MM.1S (cell line): ENCODE measurements at regions not wholly inside any gene's neighbourhood (a gene's known extent, or its start where the extent isn't known, plus 50 kb on each side); places are given as distances from the start of the nearest gene placed in this dataset.

Experiments
- DNase-seq: peaks from one replicate; pipeline ENCODE4 v3.0.0-alpha.2; 2015
- H2AFZ ChIP-seq: fragments of 300-600 bp; sonication (generic); 2 replicates; pipeline ENCODE4 v1.6.0; 2016; ENCODE audit warnings: antibody characterized with exemption, low read length
- H3F3A ChIP-seq: fragments of 300-600 bp; sonication (generic); 2 replicates; pipeline ENCODE4 v1.6.1; 2016; ENCODE audit warnings: mild to moderate bottlenecking, antibody characterized with exemption, low read length, moderate library complexity, mixed read lengths; ENCODE audit not compliant: insufficient read depth
- H3K27ac ChIP-seq: fragments of 300-600 bp; sonication (generic); 2 replicates; pipeline ENCODE4 v1.5.1; 2016; ENCODE audit warnings: mild to moderate bottlenecking, low read length
- H3K27me3 ChIP-seq: fragments of 300-600 bp; sonication (generic); replicated peaks from 2 replicates; pipeline ENCODE4 v1.6.0; 2016; ENCODE audit warnings: low read length; ENCODE audit not compliant: insufficient read depth
- H3K36me3 ChIP-seq: fragments of 300-600 bp; sonication (generic); replicated peaks from 2 replicates; pipeline ENCODE4 v1.6.1; 2016; ENCODE audit warnings: mild to moderate bottlenecking, low read length, mixed read lengths; ENCODE audit not compliant: insufficient read depth
- H3K4me1 ChIP-seq: fragments of 300-600 bp; sonication (generic); 2 replicates; pipeline ENCODE4 v1.6.1; 2016; ENCODE audit warnings: low read length, mixed read lengths
- H3K4me2 ChIP-seq: fragments of 300-600 bp; sonication (generic); 2 replicates; pipeline ENCODE4 v1.6.0; 2016; ENCODE audit warnings: low read depth, low read length
- H3K4me3 ChIP-seq: fragments of 300-600 bp; sonication (generic); 2 replicates; pipeline ENCODE4 v1.5.1; 2016; ENCODE audit warnings: low read length, mixed read lengths
- H3K79me2 ChIP-seq: fragments of 300-600 bp; sonication (generic); 2 replicates; pipeline ENCODE4 v1.6.1; 2016; ENCODE audit warnings: mixed run types, low read length, mixed read lengths
- H3K9ac ChIP-seq: fragments of 300-600 bp; sonication (generic); 2 replicates; pipeline ENCODE4 v1.6.1; 2016; ENCODE audit warnings: low read length, mixed read lengths
- H3K9me2 ChIP-seq: fragments of 300-600 bp; sonication (generic); replicated peaks from 2 replicates; pipeline ENCODE4 v1.6.1; 2016; ENCODE audit warnings: mild to moderate bottlenecking, low read length, mixed read lengths; ENCODE audit not compliant: insufficient read depth
- H3K9me3 ChIP-seq: fragments of 300-600 bp; sonication (generic); replicated peaks from 2 replicates; pipeline ENCODE4 v1.6.1; 2016; ENCODE audit warnings: mild to moderate bottlenecking, low read length, mixed read lengths; ENCODE audit not compliant: insufficient read depth
- H4K20me1 ChIP-seq: fragments of 300-600 bp; sonication (generic); 2 replicates; pipeline ENCODE4 v1.6.1; 2016; ENCODE audit warnings: mild to moderate bottlenecking, low read length, moderate library complexity, mixed read lengths; ENCODE audit not compliant: insufficient read depth
- CTCF ChIP-seq: fragments of 300-600 bp; sonication (generic); IDR thresholded peaks from 2 replicates; pipeline ENCODE4 v1.5.1; 2016; ENCODE audit warnings: antibody characterized with exemption, low read length, mixed read lengths
- EZH2 ChIP-seq: fragments of 300-600 bp; sonication (generic); optimal IDR thresholded peaks from 2 replicates; pipeline ENCODE3; 2017; ENCODE audit warnings: low read depth, mild to moderate bottlenecking, antibody characterized with exemption, low read length, mixed read lengths
- EZH2phosphoT487 ChIP-seq: fragments of 300-600 bp; sonication (generic); IDR thresholded peaks from 2 replicates; pipeline ENCODE4 v1.6.1; 2018; ENCODE audit warnings: antibody characterized with exemption, low read length

- no peaks in the 10 kb centered on the region for H3K79me2 ChIP-seq
- no peak for TF ChIP-seq CTCF
- TF ChIP-seq EZH2, result no peak
- no peak for TF ChIP-seq EZH2phosphoT487
- H3K9me3 ChIP-seq, result no peaks in the 10 kb centered on the region
- DNase-seq, result no peak
- no peaks in the 10 kb centered on the region for H3K9me2 ChIP-seq
- no peaks in the 10 kb centered on the region for H3K27me3 ChIP-seq
- H3K4me2 ChIP-seq, result no peak overlapping the region
- no peak overlapping the region for H3K9ac ChIP-seq
- no peak overlapping the region for H2AFZ ChIP-seq
- H3K4me1 ChIP-seq, result no peaks in the 10 kb centered on the region
- H3K4me3 ChIP-seq, result no peak overlapping the region
- H3K27ac ChIP-seq, result no peak overlapping the region
- H3K36me3 ChIP-seq, result no peaks in the 10 kb centered on the region
- H4K20me1 ChIP-seq, result no peaks in the 10 kb centered on the region
- H3F3A ChIP-seq, result no peaks in the 10 kb centered on the region
These were observed 160.2 kb downstream of the SH2D4B start for GRCh38 chr10:80697926-80698325.

- TF ChIP-seq EZH2, result no peak
- peak; percentile 92 for TF ChIP-seq CTCF
- Histone ChIP-seq H3K4me1 (no peaks in the 10 kb centered on the region), H3K27ac (no peak overlapping the region), H3K4me3 (no peak overlapping the region), H3F3A (no peaks in the 10 kb centered on the region), H3K27me3 (no peaks in the 10 kb centered on the region), H3K9me3 (no peaks in the 10 kb centered on the region), H3K9ac (no peak overlapping the region), H3K36me3 (no peaks in the 10 kb centered on the region), H4K20me1 (no peaks in the 10 kb centered on the region), H3K4me2 (no peak overlapping the region), H3K9me2 (no peaks in the 10 kb centered on the region), H2AFZ (no peak overlapping the region), H3K79me2 (no peaks in the 10 kb centered on the region)
- peak; percentile 74 for DNase-seq
These were observed 161.9 kb downstream of the SH2D4B start for GRCh38 chr10:80699602-80700039.

DNA sequence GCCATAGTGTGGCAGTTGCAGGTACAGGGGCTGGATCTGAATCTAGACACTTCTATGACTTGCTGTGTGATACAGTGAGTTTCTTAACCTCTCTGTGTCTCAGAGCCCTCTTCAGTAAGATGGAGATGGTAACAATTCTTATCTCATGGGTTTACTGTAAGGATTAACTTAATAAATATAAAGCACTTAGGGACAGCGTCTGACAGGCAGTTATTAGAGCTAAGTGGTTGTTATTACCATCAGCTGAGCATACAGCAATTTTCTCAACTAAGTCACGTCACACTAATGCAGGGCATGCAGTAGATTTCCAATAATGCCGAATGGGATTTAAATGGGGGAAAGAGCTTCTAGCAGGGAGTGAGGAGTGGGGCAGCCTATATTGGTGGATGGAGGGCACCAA is 162.6 kb downstream of the SH2D4B start:
- Histone ChIP-seq H3K4me2 (no peak overlapping the region), H3K27me3 (no peaks in the 10 kb centered on the region), H3K9ac (no peak overlapping the region), H3K9me2 (no peaks in the 10 kb centered on the region), H3K36me3 (no peaks in the 10 kb centered on the region), H3F3A (no peaks in the 10 kb centered on the region), H3K4me1 (no peaks in the 10 kb centered on the region), H3K4me3 (no peak overlapping the region), H3K9me3 (no peaks in the 10 kb centered on the region), H4K20me1 (no peaks in the 10 kb centered on the region), H3K79me2 (no peaks in the 10 kb centered on the region), H3K27ac (no peak overlapping the region), H2AFZ (no peak overlapping the region)
- DNase-seq, result no peak
- TF ChIP-seq CTCF, result no peak
- TF ChIP-seq EZH2phosphoT487, result no peak
- TF ChIP-seq EZH2, result no peak
